Sigmoid colon (tissue), 6 donors: ENCODE measurements at regions not wholly inside any gene's neighbourhood (a gene's known extent, or its start where the extent isn't known, plus 50 kb on each side); places are given as distances from the start of the nearest gene placed in this dataset.

Source experiments
- DNase-seq: peaks from one replicate; pipeline ENCODE4 v3.0.0-alpha.2; 2019
- H3K27ac ChIP-seq, 4 donors: fragments of 200-600 bp; sonication (generic); one replicate each; pipeline ENCODE4 v1.5.1; 2016 to 2019; ENCODE audit warnings: mild to moderate bottlenecking in 1 of 4
- H3K27me3 ChIP-seq, 3 donors: fragments of 200-600 bp; sonication (generic); one replicate each; pipeline ENCODE4 v1.5.1; 2019; ENCODE audit warnings: mild to moderate bottlenecking in 1 of 3
- H3K36me3 ChIP-seq, 4 donors: fragments of 200-600 bp; sonication (generic); one replicate each; pipeline ENCODE4 v1.5.1; 2016 to 2019
- H3K4me1 ChIP-seq, 4 donors: fragments of 200-600 bp; sonication (generic); one replicate each; pipeline ENCODE4 v1.5.1; 2017 to 2019
- H3K4me3 ChIP-seq, 4 donors: fragments of 200-600 bp; sonication (generic); one replicate each; pipeline ENCODE4 v1.5.1; 2017 to 2019; ENCODE audit warnings: mild to moderate bottlenecking in 2 of 4, moderate library complexity in 1 of 4
- H3K9me3 ChIP-seq, 4 donors: fragments of 200-600 bp in 3 of 4; sonication (generic) in 3 of 4; one replicate each; pipeline versions ENCODE4 v1.5.1 to v1.6.1; 2013 to 2019
- CTCF ChIP-seq, 4 experiments: fragments of 450-650 bp in 3 of 4; fragments of 200-600 bp in 1 of 4; IDR thresholded peaks; one replicate each; pipeline ENCODE4 v1.5.1; 2016 to 2019; ENCODE audit warnings: antibody characterized with exemption in 4 of 4, mild to moderate bottlenecking in 3 of 4, moderate library complexity in 2 of 4
- EP300 ChIP-seq, 4 donors: sonication (generic); formaldehyde crosslinking; IDR thresholded peaks; one replicate each; pipeline ENCODE4 v1.6.1; 2017; ENCODE audit warnings: antibody characterized with exemption in 4 of 4
- POLR2A ChIP-seq, 2 donors: fragments of 450-650 bp; IDR thresholded peaks; one replicate each; pipeline ENCODE4 v1.6.1; 2016; ENCODE audit warnings: antibody characterized with exemption in 2 of 2, mild to moderate bottlenecking in 2 of 2, moderate library complexity in 2 of 2
- POLR2AphosphoS5 ChIP-seq, 4 donors: sonication (generic); formaldehyde crosslinking; IDR thresholded peaks; one replicate each; pipeline ENCODE4 v1.6.1; 2017; ENCODE audit warnings: antibody characterized with exemption in 4 of 4
- WGBS, 2 donors: extraction: QIAGEN DNeasy Blood & Tissue Kit; methylation state at CpG; one replicate each; pipeline ENCODE4 v1.1.7; 2013; 5-methylcytosine and 5-hydroxymethylcytosine counted together
- intact Hi-C: fragments of 100-400 bp; cut with DNase I; formaldehyde crosslinking; loops from one replicate; pipeline ENCODE4 v1.15.1; 2023
- donor health status: healthy with polysubstance abuse.
- donor health status: healthy.

GRCh38 chr1:182186757-182187146 is 125.2 kb upstream of the ZNF648 start:
- WGBS, 2 donors, result 82 to 92% methylated on average over 3 of the region's 3 CpGs
- no peak overlapping the region for H3K27ac ChIP-seq
- DNase-seq, result no peak
- peaks cover 0 to 6% (median 0%) of the 10 kb centered on the region in 4 donors for H3K4me1 ChIP-seq
- H3K27me3 ChIP-seq, result no peaks in the 10 kb centered on the region
- TF ChIP-seq POLR2A (IDR thresholded peaks at IDR 0.05) (no peak), CTCF (IDR thresholded peaks at IDR 0.05) (no peak)
- no peak overlapping the region for H3K4me3 ChIP-seq
- no peaks in the 10 kb centered on the region for H3K36me3 ChIP-seq
- intact Hi-C loops, result no loop called here
- no peaks in the 10 kb centered on the region for H3K9me3 ChIP-seq

- DNase-seq, result no peak
- Histone ChIP-seq H3K27me3 (no peaks in the 10 kb centered on the region), H3K4me1 (peaks cover 0 to 6% (median 0%) of the 10 kb centered on the region in 4 donors), H3K36me3 (no peaks in the 10 kb centered on the region), H3K9me3 (no peaks in the 10 kb centered on the region), H3K27ac (no peak overlapping the region), H3K4me3 (no peak overlapping the region)
- WGBS, 2 donors, result 81 to 86% methylated on average over 2 of the region's 2 CpGs
- no peak for TF ChIP-seq EP300 (IDR thresholded peaks at IDR 0.05)
- intact Hi-C loops, result no loop called here
Measured at GRCh38 chr1:182185842-182186756, 124.6 kb upstream of the ZNF648 start.

GRCh38 chr1:182185136-182185535 is 123.6 kb upstream of the ZNF648 start:
- Histone ChIP-seq H3K4me1 (peaks cover 0 to 6% (median 0%) of the 10 kb centered on the region in 4 donors), H3K4me3 (no peak overlapping the region), H3K36me3 (no peaks in the 10 kb centered on the region), H3K27me3 (no peaks in the 10 kb centered on the region), H3K27ac (no peak overlapping the region), H3K9me3 (no peaks in the 10 kb centered on the region)
- intact Hi-C loops, result no loop called here
- no peak for TF ChIP-seq POLR2AphosphoS5 (IDR thresholded peaks at IDR 0.05)
- no peak for TF ChIP-seq EP300 (IDR thresholded peaks at IDR 0.05)
- TF ChIP-seq POLR2A (IDR thresholded peaks at IDR 0.05), result no peak
- no peak for DNase-seq
- 93 to 97% methylated on average over 2 of the region's 2 CpGs for WGBS, 2 donors

GRCh38 chr1:182183606-182184005 is 122.1 kb upstream of the ZNF648 start:
- H3K27ac ChIP-seq, result no peak overlapping the region
- no peaks in the 10 kb centered on the region for H3K9me3 ChIP-seq
- intact Hi-C loops, result no loop called here
- H3K4me1 ChIP-seq, result peaks cover 0 to 6% (median 0%) of the 10 kb centered on the region in 4 donors
- no peaks in the 10 kb centered on the region for H3K27me3 ChIP-seq
- H3K36me3 ChIP-seq, result no peaks in the 10 kb centered on the region
- DNase-seq, result no peak
- no peak for TF ChIP-seq POLR2AphosphoS5 (IDR thresholded peaks at IDR 0.05)
- no peak for TF ChIP-seq CTCF (IDR thresholded peaks at IDR 0.05)
- TF ChIP-seq EP300 (IDR thresholded peaks at IDR 0.05), result no peak
- no peak for TF ChIP-seq POLR2A (IDR thresholded peaks at IDR 0.05)
- WGBS, 2 donors, result 17 to 62% methylated on average over 3 of the region's 3 CpGs
- H3K4me3 ChIP-seq, result no peak overlapping the region

- intact Hi-C loops, result no loop called here
- Histone ChIP-seq H3K36me3 (no peaks in the 10 kb centered on the region), H3K4me1 (peaks cover 0 to 6% (median 0%) of the 10 kb centered on the region in 4 donors), H3K4me3 (no peak overlapping the region), H3K9me3 (no peaks in the 10 kb centered on the region), H3K27me3 (no peaks in the 10 kb centered on the region), H3K27ac (no peak overlapping the region)
- DNase-seq, result no peak
- TF ChIP-seq POLR2AphosphoS5 (IDR thresholded peaks at IDR 0.05), result no peak
Measured at GRCh38 chr1:182182311-182182710, 120.8 kb upstream of the ZNF648 start.

- Histone ChIP-seq H3K36me3 (no peaks in the 10 kb centered on the region), H3K4me3 (no peak overlapping the region), H3K27ac (no peak overlapping the region), H3K4me1 (peaks cover 0 to 6% (median 0%) of the 10 kb centered on the region in 4 donors), H3K27me3 (no peaks in the 10 kb centered on the region), H3K9me3 (no peaks in the 10 kb centered on the region)
- TF ChIP-seq POLR2A (IDR thresholded peaks at IDR 0.05) (no peak), EP300 (IDR thresholded peaks at IDR 0.05) (no peak), POLR2AphosphoS5 (IDR thresholded peaks at IDR 0.05) (no peak), CTCF (IDR thresholded peaks at IDR 0.05) (no peak)
- WGBS, 2 donors, result 9 to 51% methylated on average over 3 of the region's 3 CpGs
- intact Hi-C loops, result no loop called here
- no peak for DNase-seq
Measured at GRCh38 chr1:182181167-182181572, 119.7 kb upstream of the ZNF648 start.
